GM23338 (cell line): ENCODE measurements at regions not wholly inside any gene's neighbourhood (a gene's known extent, or its start where the extent isn't known, plus 50 kb on each side); places are given as distances from the start of the nearest gene placed in this dataset.

Experiments
- ATAC-seq: fragments of 200-7000 bp; cut with Tn5 transposase; 3 replicates; pipeline ENCODE4 v1.9.1; 2020
- DNase-seq: peaks from one replicate; pipeline ENCODE4 v3.0.0-alpha.2; 2015; ENCODE audit warnings: low spot score
- H2AFZ ChIP-seq: fragments of 200-600 bp; sonication (generic); 2 replicates; pipeline ENCODE4 v1.8.0; 2016; ENCODE audit warnings: antibody characterized with exemption, mild to moderate bottlenecking, moderate library complexity
- H3F3A ChIP-seq: fragments of 200-600 bp; sonication (generic); replicated peaks from 2 replicates; pipeline ENCODE4 v1.8.0; 2017; ENCODE audit warnings: antibody characterized with exemption, mixed run types, low read depth
- H3K27ac ChIP-seq: fragments of 200-600 bp; sonication (generic); 2 replicates; pipeline ENCODE4 v1.6.1; 2016; ENCODE audit warnings: low read depth
- H3K27me3 ChIP-seq: fragments of 200-600 bp; sonication (generic); 2 replicates; pipeline ENCODE4 v1.8.0; 2016; ENCODE audit warnings: mild to moderate bottlenecking, mixed run types, moderate library complexity; ENCODE audit not compliant: insufficient read depth
- H3K36me3 ChIP-seq: fragments of 200-600 bp; sonication (generic); 2 replicates; pipeline ENCODE4 v1.8.0; 2016; ENCODE audit warnings: mild to moderate bottlenecking; ENCODE audit not compliant: insufficient read depth
- H3K4me1 ChIP-seq: fragments of 200-600 bp; sonication (generic); 2 replicates; pipeline ENCODE4 v1.8.0; 2016; ENCODE audit warnings: mild to moderate bottlenecking, moderate library complexity; ENCODE audit not compliant: insufficient read depth
- H3K4me2 ChIP-seq: fragments of 200-600 bp; sonication (generic); 2 replicates; pipeline ENCODE4 v1.7.1; 2017; ENCODE audit warnings: mixed run types
- H3K4me3 ChIP-seq: fragments of 200-600 bp; sonication (generic); 2 replicates; pipeline ENCODE4 v1.6.1; 2016; ENCODE audit warnings: mixed run types
- H3K79me2 ChIP-seq: fragments of 200-600 bp; sonication (generic); replicated peaks from 2 replicates; pipeline ENCODE4 v1.8.0; 2017; ENCODE audit warnings: mild to moderate bottlenecking; ENCODE audit not compliant: insufficient read depth
- H3K9me2 ChIP-seq: fragments of 200-600 bp; sonication (generic); 2 replicates; pipeline ENCODE4 v1.8.0; 2017; ENCODE audit not compliant: insufficient read depth
- H4K20me1 ChIP-seq: fragments of 200-600 bp; sonication (generic); replicated peaks from 2 replicates; pipeline ENCODE4 v1.8.0; 2017; ENCODE audit warnings: mild to moderate bottlenecking; ENCODE audit not compliant: insufficient read depth
- H3K27ac Mint-ChIP-seq: 2 replicates; pipeline ENCODE4 v1.8.0; 2020; ENCODE audit warnings: inconsistent platforms, mild to moderate bottlenecking, moderate library complexity, mixed read lengths
- H3K27me3 Mint-ChIP-seq: 3 replicates; pipeline ENCODE4 v1.8.0; 2022; ENCODE audit warnings: low read depth, mild to moderate bottlenecking, moderate library complexity, mixed read lengths, inconsistent platforms; ENCODE audit not compliant: insufficient read depth, poor library complexity
- H3K36me3 Mint-ChIP-seq: 3 replicates; pipeline ENCODE4 v1.8.0; 2021; ENCODE audit warnings: low read depth, mild to moderate bottlenecking, inconsistent platforms, moderate library complexity, mixed read lengths
- H3K4me1 Mint-ChIP-seq: 3 replicates; pipeline ENCODE4 v1.8.0; 2020; ENCODE audit warnings: mild to moderate bottlenecking, inconsistent platforms, mixed read lengths
- H3K4me3 Mint-ChIP-seq: 3 replicates; pipeline ENCODE4 v1.8.0; 2021; ENCODE audit warnings: moderate library complexity, mild to moderate bottlenecking, inconsistent platforms, mixed read lengths
- H3K9me3 Mint-ChIP-seq: 3 replicates; pipeline ENCODE4 v1.8.0; 2020; ENCODE audit warnings: moderate library complexity, mild to moderate bottlenecking, inconsistent platforms, mixed read lengths
- CREB1 ChIP-seq: fragments of 250-450 bp; sonication (Bioruptor Pico); IDR thresholded peaks from 2 replicates; pipeline ENCODE4 v1.5.0; 2020; ENCODE audit warnings: low read depth, mild to moderate bottlenecking, moderate library complexity
- EZH2 ChIP-seq: fragments of 200-600 bp; sonication (generic); IDR thresholded peaks from one replicate; pipeline ENCODE4 v1.8.0; 2017; ENCODE audit warnings: antibody characterized with exemption, mild to moderate bottlenecking, low read depth; ENCODE audit not compliant: unreplicated experiment
- EZH2phosphoT487 ChIP-seq: fragments of 200-600 bp; sonication (generic); IDR thresholded peaks from one replicate; pipeline ENCODE4 v1.8.1; 2018; ENCODE audit warnings: antibody characterized with exemption; ENCODE audit not compliant: unreplicated experiment
- JUNB ChIP-seq: IDR thresholded peaks from one replicate; pipeline ENCODE4 v1.6.1; 2016; ENCODE audit warnings: antibody characterized with exemption; ENCODE audit not compliant: unreplicated experiment
- NANOG ChIP-seq: IDR thresholded peaks from 2 replicates; pipeline ENCODE4 v1.6.1; 2016; ENCODE audit warnings: antibody characterized with exemption, borderline replicate concordance
- POLR2AphosphoS5 ChIP-seq: IDR thresholded peaks from 2 replicates; pipeline ENCODE4 v1.6.1; 2016; ENCODE audit warnings: antibody characterized with exemption, low read depth
- REST ChIP-seq: IDR thresholded peaks from one replicate; pipeline ENCODE4 v1.6.1; 2018; ENCODE audit warnings: antibody characterized with exemption; ENCODE audit not compliant: unreplicated experiment
- STAT1 ChIP-seq: IDR thresholded peaks from one replicate; pipeline ENCODE4 v1.6.1; 2016; ENCODE audit warnings: antibody characterized with exemption; ENCODE audit not compliant: unreplicated experiment
- ZNF114 ChIP-seq: fragments of 250-450 bp; sonication (Bioruptor Pico); IDR thresholded peaks from 2 replicates; pipeline ENCODE4 v1.5.0; 2020; ENCODE audit warnings: mild to moderate bottlenecking, moderate library complexity
- ZNF331 ChIP-seq: fragments of 250-450 bp; sonication (Bioruptor Pico); IDR thresholded peaks from 2 replicates; pipeline ENCODE4 v1.5.0; 2020; ENCODE audit warnings: low read depth, mild to moderate bottlenecking, moderate library complexity
- TF ChIP-seq, protein P1 (sequence below): IDR thresholded peaks from 2 replicates; pipeline ENCODE4 v1.6.1; 2016; ENCODE audit warnings: antibody characterized with exemption
- TF ChIP-seq, protein P2 (sequence below), 2 experiments: fragments of 200-600 bp in 1 of 2; sonication (generic) in 1 of 2; conservative IDR thresholded peaks; 2 replicates each; pipeline versions ENCODE4 v1.5.1 to v1.6.1; 2016 to 2017; ENCODE audit warnings: antibody characterized with exemption in 2 of 2, low read depth in 2 of 2, mild to moderate bottlenecking in 2 of 2, moderate library complexity in 1 of 2
- TF ChIP-seq, protein P3 (sequence below): fragments of 250-450 bp; sonication (Bioruptor Pico); IDR thresholded peaks from 2 replicates; pipeline ENCODE4 v1.5.0; 2020; ENCODE audit warnings: mild to moderate bottlenecking, moderate library complexity

- Histone ChIP-seq H3K4me2 (no peak overlapping the region), H4K20me1 (no peaks in the 10 kb centered on the region), H3K9me2 (no peaks in the 10 kb centered on the region), H3F3A (no peaks in the 10 kb centered on the region), H3K27me3 (no peaks in the 10 kb centered on the region), H3K36me3 (no peaks in the 10 kb centered on the region), H2AFZ (no peak overlapping the region), H3K79me2 (no peaks in the 10 kb centered on the region), H3K27ac (no peak overlapping the region), H3K4me1 (no peaks in the 10 kb centered on the region), H3K4me3 (no peak overlapping the region)
- Mint-ChIP-seq H3K4me3 (no peak overlapping the region), H3K27ac (no peak overlapping the region; the same call in 1 of the 2 replicates), H3K9me3 (no peaks in the 10 kb centered on the region), H3K27me3 (no peaks in the 10 kb centered on the region), H3K4me1 (peaks cover 3% of the 10 kb centered on the region; the same call in 1 of the 3 replicates), H3K36me3 (no peaks in the 10 kb centered on the region)
- DNase-seq (no peak), ATAC-seq (no peak)
- no peak for TF ChIP-seq ZNF114
- TF ChIP-seq STAT1 = no peak
- no peak for TF ChIP-seq ZNF331 (CRISPR knock-in tag)
- TF ChIP-seq, protein P1, sequence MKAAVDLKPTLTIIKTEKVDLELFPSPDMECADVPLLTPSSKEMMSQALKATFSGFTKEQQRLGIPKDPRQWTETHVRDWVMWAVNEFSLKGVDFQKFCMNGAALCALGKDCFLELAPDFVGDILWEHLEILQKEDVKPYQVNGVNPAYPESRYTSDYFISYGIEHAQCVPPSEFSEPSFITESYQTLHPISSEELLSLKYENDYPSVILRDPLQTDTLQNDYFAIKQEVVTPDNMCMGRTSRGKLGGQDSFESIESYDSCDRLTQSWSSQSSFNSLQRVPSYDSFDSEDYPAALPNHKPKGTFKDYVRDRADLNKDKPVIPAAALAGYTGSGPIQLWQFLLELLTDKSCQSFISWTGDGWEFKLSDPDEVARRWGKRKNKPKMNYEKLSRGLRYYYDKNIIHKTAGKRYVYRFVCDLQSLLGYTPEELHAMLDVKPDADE = no peak
- no peak for TF ChIP-seq CREB1 (CRISPR knock-in tag)
- TF ChIP-seq REST = no peak
- no peak for TF ChIP-seq JUNB
- TF ChIP-seq, protein P2, sequence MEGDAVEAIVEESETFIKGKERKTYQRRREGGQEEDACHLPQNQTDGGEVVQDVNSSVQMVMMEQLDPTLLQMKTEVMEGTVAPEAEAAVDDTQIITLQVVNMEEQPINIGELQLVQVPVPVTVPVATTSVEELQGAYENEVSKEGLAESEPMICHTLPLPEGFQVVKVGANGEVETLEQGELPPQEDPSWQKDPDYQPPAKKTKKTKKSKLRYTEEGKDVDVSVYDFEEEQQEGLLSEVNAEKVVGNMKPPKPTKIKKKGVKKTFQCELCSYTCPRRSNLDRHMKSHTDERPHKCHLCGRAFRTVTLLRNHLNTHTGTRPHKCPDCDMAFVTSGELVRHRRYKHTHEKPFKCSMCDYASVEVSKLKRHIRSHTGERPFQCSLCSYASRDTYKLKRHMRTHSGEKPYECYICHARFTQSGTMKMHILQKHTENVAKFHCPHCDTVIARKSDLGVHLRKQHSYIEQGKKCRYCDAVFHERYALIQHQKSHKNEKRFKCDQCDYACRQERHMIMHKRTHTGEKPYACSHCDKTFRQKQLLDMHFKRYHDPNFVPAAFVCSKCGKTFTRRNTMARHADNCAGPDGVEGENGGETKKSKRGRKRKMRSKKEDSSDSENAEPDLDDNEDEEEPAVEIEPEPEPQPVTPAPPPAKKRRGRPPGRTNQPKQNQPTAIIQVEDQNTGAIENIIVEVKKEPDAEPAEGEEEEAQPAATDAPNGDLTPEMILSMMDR (conservative IDR thresholded peaks at IDR 0.05; ENCODE audit: low read depth in 2 of 2) = no peak
- no peak for TF ChIP-seq POLR2AphosphoS5
- TF ChIP-seq NANOG = no peak
- no peak for TF ChIP-seq EZH2
- TF ChIP-seq EZH2phosphoT487 = no peak
- TF ChIP-seq, protein P3, sequence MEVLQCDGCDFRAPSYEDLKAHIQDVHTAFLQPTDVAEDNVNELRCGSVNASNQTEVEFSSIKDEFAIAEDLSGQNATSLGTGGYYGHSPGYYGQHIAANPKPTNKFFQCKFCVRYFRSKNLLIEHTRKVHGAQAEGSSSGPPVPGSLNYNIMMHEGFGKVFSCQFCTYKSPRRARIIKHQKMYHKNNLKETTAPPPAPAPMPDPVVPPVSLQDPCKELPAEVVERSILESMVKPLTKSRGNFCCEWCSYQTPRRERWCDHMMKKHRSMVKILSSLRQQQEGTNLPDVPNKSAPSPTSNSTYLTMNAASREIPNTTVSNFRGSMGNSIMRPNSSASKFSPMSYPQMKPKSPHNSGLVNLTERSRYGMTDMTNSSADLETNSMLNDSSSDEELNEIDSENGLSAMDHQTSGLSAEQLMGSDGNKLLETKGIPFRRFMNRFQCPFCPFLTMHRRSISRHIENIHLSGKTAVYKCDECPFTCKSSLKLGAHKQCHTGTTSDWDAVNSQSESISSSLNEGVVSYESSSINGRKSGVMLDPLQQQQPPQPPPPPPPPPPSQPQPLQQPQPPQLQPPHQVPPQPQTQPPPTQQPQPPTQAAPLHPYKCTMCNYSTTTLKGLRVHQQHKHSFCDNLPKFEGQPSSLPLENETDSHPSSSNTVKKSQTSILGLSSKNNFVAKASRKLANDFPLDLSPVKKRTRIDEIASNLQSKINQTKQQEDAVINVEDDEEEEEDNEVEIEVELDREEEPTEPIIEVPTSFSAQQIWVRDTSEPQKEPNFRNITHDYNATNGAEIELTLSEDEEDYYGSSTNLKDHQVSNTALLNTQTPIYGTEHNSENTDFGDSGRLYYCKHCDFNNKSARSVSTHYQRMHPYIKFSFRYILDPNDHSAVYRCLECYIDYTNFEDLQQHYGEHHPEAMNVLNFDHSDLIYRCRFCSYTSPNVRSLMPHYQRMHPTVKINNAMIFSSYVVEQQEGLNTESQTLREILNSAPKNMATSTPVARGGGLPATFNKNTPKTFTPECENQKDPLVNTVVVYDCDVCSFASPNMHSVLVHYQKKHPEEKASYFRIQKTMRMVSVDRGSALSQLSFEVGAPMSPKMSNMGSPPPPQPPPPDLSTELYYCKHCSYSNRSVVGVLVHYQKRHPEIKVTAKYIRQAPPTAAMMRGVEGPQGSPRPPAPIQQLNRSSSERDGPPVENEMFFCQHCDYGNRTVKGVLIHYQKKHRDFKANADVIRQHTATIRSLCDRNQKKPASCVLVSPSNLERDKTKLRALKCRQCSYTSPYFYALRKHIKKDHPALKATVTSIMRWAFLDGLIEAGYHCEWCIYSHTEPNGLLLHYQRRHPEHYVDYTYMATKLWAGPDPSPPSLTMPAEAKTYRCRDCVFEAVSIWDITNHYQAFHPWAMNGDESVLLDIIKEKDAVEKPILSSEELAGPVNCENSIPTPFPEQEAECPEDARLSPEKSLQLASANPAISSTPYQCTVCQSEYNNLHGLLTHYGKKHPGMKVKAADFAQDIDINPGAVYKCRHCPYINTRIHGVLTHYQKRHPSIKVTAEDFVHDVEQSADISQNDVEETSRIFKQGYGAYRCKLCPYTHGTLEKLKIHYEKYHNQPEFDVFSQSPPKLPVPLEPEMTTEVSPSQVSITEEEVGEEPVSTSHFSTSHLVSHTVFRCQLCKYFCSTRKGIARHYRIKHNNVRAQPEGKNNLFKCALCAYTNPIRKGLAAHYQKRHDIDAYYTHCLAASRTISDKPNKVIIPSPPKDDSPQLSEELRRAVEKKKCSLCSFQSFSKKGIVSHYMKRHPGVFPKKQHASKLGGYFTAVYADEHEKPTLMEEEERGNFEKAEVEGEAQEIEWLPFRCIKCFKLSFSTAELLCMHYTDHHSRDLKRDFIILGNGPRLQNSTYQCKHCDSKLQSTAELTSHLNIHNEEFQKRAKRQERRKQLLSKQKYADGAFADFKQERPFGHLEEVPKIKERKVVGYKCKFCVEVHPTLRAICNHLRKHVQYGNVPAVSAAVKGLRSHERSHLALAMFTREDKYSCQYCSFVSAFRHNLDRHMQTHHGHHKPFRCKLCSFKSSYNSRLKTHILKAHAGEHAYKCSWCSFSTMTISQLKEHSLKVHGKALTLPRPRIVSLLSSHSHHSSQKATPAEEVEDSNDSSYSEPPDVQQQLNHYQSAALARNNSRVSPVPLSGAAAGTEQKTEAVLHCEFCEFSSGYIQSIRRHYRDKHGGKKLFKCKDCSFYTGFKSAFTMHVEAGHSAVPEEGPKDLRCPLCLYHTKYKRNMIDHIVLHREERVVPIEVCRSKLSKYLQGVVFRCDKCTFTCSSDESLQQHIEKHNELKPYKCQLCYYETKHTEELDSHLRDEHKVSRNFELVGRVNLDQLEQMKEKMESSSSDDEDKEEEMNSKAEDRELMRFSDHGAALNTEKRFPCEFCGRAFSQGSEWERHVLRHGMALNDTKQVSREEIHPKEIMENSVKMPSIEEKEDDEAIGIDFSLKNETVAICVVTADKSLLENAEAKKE (CRISPR knock-in tag) = no peak
These were observed 605.3 kb upstream of the B3GALT2 start for GRCh38 chr1:193791746-193792145.
